IMR-90 (cell line): ENCODE measurements at regions not wholly inside any gene's neighbourhood (a gene's known extent, or its start where the extent isn't known, plus 50 kb on each side); places are given as distances from the start of the nearest gene placed in this dataset.

Experiments used
- ATAC-seq: fragments of 200-7000 bp; cut with Tn5 transposase; 2 replicates; pipeline ENCODE4 v1.9.1; 2020; ENCODE audit warnings: low read depth, mild to moderate bottlenecking, moderate library complexity
- BruUV-seq: library from RNA; stranded (reverse); fragments of 400-500 nt; replicated peaks from 2 replicates; lab custom pipeline; 2021; lab: Mats Ljungman, UMichigan
- CTCF ChIA-PET: fragments of 300-600 bp; formaldehyde crosslinking; extraction: SDS; loops from one replicate; lab custom pipeline; 2021; ENCODE audit warnings: antibody characterized with exemption; lab: Yijun Ruan, JAX
- POLR2A ChIA-PET: fragments of 300-600 bp; sonication (Branson Sonifier 250); formaldehyde crosslinking; loops from one replicate; lab custom pipeline; 2022; ENCODE audit warnings: antibody characterized with exemption; ENCODE audit not compliant: unreplicated experiment; lab: Charles Lee
- DNase-seq: peaks from one replicate; pipeline ENCODE4 v3.0.0; 2013
- H2AFZ ChIP-seq: replicated peaks from 2 replicates; pipeline ENCODE3; 2013; ENCODE audit warnings: low read length, mild to moderate bottlenecking; ENCODE audit not compliant: poor library complexity
- H2AK5ac ChIP-seq: 2 replicates; pipeline ENCODE4 v1.6.1; 2013; ENCODE audit warnings: low read depth, low read length, inconsistent platforms
- H2AK9ac ChIP-seq: replicated peaks from 2 replicates; pipeline ENCODE3; 2013; ENCODE audit warnings: mild to moderate bottlenecking, low read depth, low read length, moderate library complexity; ENCODE audit not compliant: poor library complexity
- H2BK120ac ChIP-seq: 2 replicates; pipeline ENCODE4 v1.6.1; 2013; ENCODE audit warnings: low read depth, low read length, inconsistent platforms
- H2BK15ac ChIP-seq: 3 replicates; pipeline ENCODE4 v1.6.1; 2013; ENCODE audit warnings: low read depth, low read length, inconsistent platforms
- H2BK20ac ChIP-seq: 2 replicates; pipeline ENCODE4 v1.6.1; 2013; ENCODE audit warnings: low read depth, mild to moderate bottlenecking, inconsistent platforms, low read length, moderate library complexity
- H2BK5ac ChIP-seq: 2 replicates; pipeline ENCODE4 v1.6.1; 2013; ENCODE audit warnings: mild to moderate bottlenecking, low read depth, low read length, inconsistent platforms; ENCODE audit not compliant: poor library complexity, severe bottlenecking
- H3K14ac ChIP-seq: replicated peaks from 2 replicates; pipeline ENCODE4 v1.6.1; 2013; ENCODE audit warnings: low read depth, low read length, inconsistent platforms
- H3K18ac ChIP-seq: 2 replicates; pipeline ENCODE4 v1.6.1; 2013; ENCODE audit warnings: low read depth, low read length, control low read depth
- H3K23ac ChIP-seq: 2 replicates; pipeline ENCODE4 v1.6.1; 2013; ENCODE audit warnings: low read depth, low read length, inconsistent platforms
- H3K27ac ChIP-seq: 2 replicates; pipeline ENCODE4 v1.5.1; 2013; ENCODE audit warnings: mild to moderate bottlenecking, control low read depth, low read length; ENCODE audit not compliant: insufficient read depth
- H3K27me3 ChIP-seq: 2 replicates; pipeline ENCODE4 v1.6.1; 2013; ENCODE audit warnings: low read length; ENCODE audit not compliant: control insufficient read depth, insufficient read depth
- H3K36me3 ChIP-seq: 2 replicates; pipeline ENCODE4 v1.6.1; 2013; ENCODE audit warnings: low read length, mixed read lengths; ENCODE audit not compliant: control insufficient read depth, insufficient read depth
- H3K4ac ChIP-seq: 2 replicates; pipeline ENCODE4 v1.6.1; 2013; ENCODE audit warnings: low read depth, low read length, inconsistent platforms
- H3K4me1 ChIP-seq: 2 replicates; pipeline ENCODE4 v1.6.1; 2013; ENCODE audit warnings: low read length, mixed read lengths; ENCODE audit not compliant: control insufficient read depth, insufficient read depth
- H3K4me2 ChIP-seq: 2 replicates; pipeline ENCODE4 v1.6.1; 2013; ENCODE audit warnings: low read depth, mild to moderate bottlenecking, control low read depth, low read length, moderate library complexity
- H3K4me3 ChIP-seq: 2 replicates; pipeline ENCODE4 v1.5.1; 2013; ENCODE audit warnings: low read depth, mild to moderate bottlenecking, control low read depth, low read length, moderate library complexity; ENCODE audit not compliant: insufficient read depth
- H3K56ac ChIP-seq: 2 replicates; pipeline ENCODE4 v1.6.1; 2013; ENCODE audit warnings: low read length, inconsistent platforms; ENCODE audit not compliant: insufficient read depth; ENCODE audit errors: extremely low read depth
- H3K79me1 ChIP-seq, 2 experiments: 2 replicates each; pipeline ENCODE4 v1.6.1; 2013; ENCODE audit warnings: low read length in 2 of 2, inconsistent platforms in 1 of 2, low read depth in 1 of 2
- H3K9ac ChIP-seq: 2 replicates; pipeline ENCODE4 v1.6.1; 2013; ENCODE audit warnings: low read depth, low read length, control low read depth
- H3K9me1 ChIP-seq: 2 replicates; pipeline ENCODE4 v1.6.1; 2013; ENCODE audit warnings: low read length, inconsistent platforms; ENCODE audit not compliant: insufficient read depth
- H3K9me3 ChIP-seq: 2 replicates; pipeline ENCODE4 v1.6.1; 2013; ENCODE audit warnings: low read length; ENCODE audit not compliant: control insufficient read depth, insufficient read depth
- H4K20me1 ChIP-seq: 2 replicates; pipeline ENCODE4 v1.6.1; 2013; ENCODE audit warnings: low read length, inconsistent platforms; ENCODE audit not compliant: insufficient read depth
- H4K5ac ChIP-seq: 2 replicates; pipeline ENCODE4 v1.6.1; 2013; ENCODE audit warnings: mild to moderate bottlenecking, low read depth, low read length, control low read depth
- H4K8ac ChIP-seq, 2 experiments: 2 replicates each; pipeline ENCODE4 v1.6.1; 2013; ENCODE audit warnings: low read depth in 2 of 2, low read length in 2 of 2, control low read depth in 1 of 2, inconsistent platforms in 1 of 2
- H4K91ac ChIP-seq: 2 replicates; pipeline ENCODE4 v1.6.1; 2013; ENCODE audit warnings: low read depth, low read length, inconsistent platforms; ENCODE audit not compliant: insufficient read depth
- BHLHE40 ChIP-seq: fragments of 150-350 bp; IDR thresholded peaks from 2 replicates; pipeline ENCODE4 v1.6.1; 2016; ENCODE audit warnings: mild to moderate bottlenecking, low read depth, low read length
- CEBPB ChIP-seq: IDR thresholded peaks from 2 replicates; pipeline ENCODE4 v1.6.1; 2012; ENCODE audit warnings: low read depth, low read length, improper control_type of control experiment
- CTCF ChIP-seq: conservative IDR thresholded peaks from 2 replicates; pipeline ENCODE4 v1.5.1; 2012; ENCODE audit warnings: mild to moderate bottlenecking, low read depth, low read length, improper control_type of control experiment
- ELK1 ChIP-seq: fragments of 150-350 bp; IDR thresholded peaks from 2 replicates; pipeline ENCODE4 v1.6.1; 2016; ENCODE audit warnings: low read depth, mild to moderate bottlenecking, low read length, moderate library complexity, borderline replicate concordance
- FOS ChIP-seq: fragments of 150-350 bp; IDR thresholded peaks from 2 replicates; pipeline ENCODE4 v1.6.1; 2016; ENCODE audit warnings: low read depth, low read length
- MAZ ChIP-seq: IDR thresholded peaks from 2 replicates; pipeline ENCODE4 v1.6.1; 2012; ENCODE audit warnings: low read depth, mild to moderate bottlenecking, low read length, improper control_type of control experiment, moderate library complexity, borderline replicate concordance
- MXI1 ChIP-seq: IDR thresholded peaks from 2 replicates; pipeline ENCODE4 v1.6.1; 2012; ENCODE audit warnings: low read depth, mild to moderate bottlenecking, low read length, moderate library complexity, borderline replicate concordance
- NFE2L2 ChIP-seq: fragments of 150-350 bp; IDR thresholded peaks from 2 replicates; pipeline ENCODE4 v1.6.1; 2016; ENCODE audit warnings: low read depth, mild to moderate bottlenecking, low read length
- POLR2A ChIP-seq: IDR thresholded peaks from 2 replicates; pipeline ENCODE4 v1.6.1; 2012; ENCODE audit warnings: mild to moderate bottlenecking, low read depth, low read length
- RCOR1 ChIP-seq: IDR thresholded peaks from 2 replicates; pipeline ENCODE4 v1.6.1; 2012; ENCODE audit warnings: mild to moderate bottlenecking, low read length, improper control_type of control experiment; ENCODE audit not compliant: insufficient replicate concordance
- USF2 ChIP-seq: fragments of 150-350 bp; IDR thresholded peaks from 2 replicates; pipeline ENCODE4 v1.6.1; 2017; ENCODE audit warnings: mild to moderate bottlenecking, antibody characterized with exemption, low read length, low read depth
- WGBS, 2 experiments: methylation state at CpG; one replicate each; pipeline versions ENCODE4 v1.1.5 to v1.1.7; 2013; ENCODE audit warnings: missing lambda C conversion rate in 2 of 2; ENCODE audit not compliant: insufficient read length in 1 of 2; ENCODE audit errors: extremely low coverage in 2 of 2; 5-methylcytosine and 5-hydroxymethylcytosine counted together
- dilution Hi-C: fragments of 300-500 bp; cut with HindIII; formaldehyde crosslinking; loops from one replicate; pipeline ENCODE4 v1.14.3; 2018; ENCODE audit warnings: low sequenced_read_pairs; ENCODE audit not compliant: unreplicated experiment
- in situ Hi-C: fragments of 300-500 bp; cut with MboI; formaldehyde crosslinking; loops from 3 replicates; pipeline ENCODE4 v1.14.3; 2019; ENCODE audit warnings: low sequenced_read_pairs, inconsistent platforms, mixed read lengths
- intact Hi-C: fragments of 100-400 bp; cut with micrococcal nuclease; formaldehyde crosslinking; loops from 2 replicates; pipeline ENCODE4 v1.10.0; 2022

GRCh38 chr4:79163981-79164490, 161.8 kb downstream of the NAA11 start:
- H3K9me3 ChIP-seq, result no peaks in the 10 kb centered on the region
- H3K36me3 ChIP-seq, result no peaks in the 10 kb centered on the region
- dilution Hi-C loops (no loop called here), intact Hi-C loops (no loop called here), in situ Hi-C loops (no loop called here)
- ATAC-seq (no peak), DNase-seq (no peak)
- H4K5ac ChIP-seq, result no peak overlapping the region
- no peak overlapping the region for H4K8ac ChIP-seq
- H3K23ac ChIP-seq, result no peak overlapping the region
- H3K4me1 ChIP-seq, result no peaks in the 10 kb centered on the region
- H3K18ac ChIP-seq, result no peak overlapping the region
- no peak overlapping the region for H3K4me3 ChIP-seq
- H3K27me3 ChIP-seq, result no peaks in the 10 kb centered on the region
- H2AK5ac ChIP-seq, result no peak overlapping the region
- H3K27ac ChIP-seq, result no peak overlapping the region
- no peak overlapping the region for H3K56ac ChIP-seq
- H2AK9ac ChIP-seq, result no peak overlapping the region
- H3K14ac ChIP-seq, result no peak overlapping the region
- H4K91ac ChIP-seq, result no peak overlapping the region
- H3K4ac ChIP-seq, result no peak overlapping the region
- H3K9ac ChIP-seq, result no peak overlapping the region
- H2AFZ ChIP-seq, result no peak overlapping the region
- no peak overlapping the region for H2BK15ac ChIP-seq
- WGBS, 2 experiments, result no CpG with 5 or more reads among the region's 4 CpGs
- POLR2A ChIA-PET, result no interaction called here
- BruUV-seq, result no TSS peak
- H2BK5ac ChIP-seq, result no peak overlapping the region
- no peaks in the 10 kb centered on the region for H3K9me1 ChIP-seq
- no peaks in the 10 kb centered on the region for H3K79me1 ChIP-seq
- no peaks in the 10 kb centered on the region for H4K20me1 ChIP-seq
- no peak overlapping the region for H2BK20ac ChIP-seq
- no peak overlapping the region for H3K4me2 ChIP-seq
- CTCF ChIA-PET, result no interaction called here
- TF ChIP-seq CTCF, result no peak
- TF ChIP-seq ELK1, result no peak
- no peak for TF ChIP-seq BHLHE40
- TF ChIP-seq MXI1, result no peak
- no peak for TF ChIP-seq POLR2A
- no peak for TF ChIP-seq RCOR1
- TF ChIP-seq FOS, result no peak
- no peak for TF ChIP-seq MAZ
- no peak for TF ChIP-seq USF2
- no peak for TF ChIP-seq NFE2L2
- no peak for TF ChIP-seq CEBPB
- no peak overlapping the region for H2BK120ac ChIP-seq
